ENCODE measurements at regions not wholly inside any gene's neighbourhood (a gene's known extent, or its start where the extent isn't known, plus 50 kb on each side); places are given as distances from the start of the nearest gene placed in this dataset.
"Not testable (repeated sequence)": the region's sequence is repeated elsewhere in the genome, so short reads cannot be mapped to it uniquely, and the experiment has no call there.

DNA sequence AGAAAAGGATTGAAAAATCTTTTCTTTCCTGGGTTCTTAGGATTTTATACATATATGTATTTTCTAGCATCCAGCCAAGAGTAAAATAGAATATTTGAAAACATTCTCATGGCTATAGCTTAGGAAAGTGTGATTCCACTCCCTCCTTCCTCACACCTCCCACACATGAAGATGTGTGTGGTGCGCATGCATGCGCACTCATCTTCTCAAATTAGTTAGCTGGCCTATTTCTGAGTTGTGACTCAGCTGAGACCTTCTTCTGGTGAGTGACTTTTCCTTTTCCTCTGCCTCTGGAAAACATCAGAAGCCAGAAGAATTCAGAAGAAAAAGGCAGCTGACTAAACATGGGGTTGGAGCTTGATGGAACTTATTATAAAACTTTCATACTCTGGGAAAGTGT, 149.8 kb downstream of the OR4C45 start:
- H3K4me3 ChIP-seq (ENCODE audit: low read length), result no peak overlapping the region
- H3K27ac ChIP-seq (ENCODE audit: low read length), result no peak overlapping the region
- H3K79me2 ChIP-seq (ENCODE audit: low read length), result no peaks in the 10 kb centered on the region
- no peak overlapping the region for H3K9ac ChIP-seq (ENCODE audit: low read length)
- H3K27me3 ChIP-seq (ENCODE audit: low read depth, low read length), result no peaks in the 10 kb centered on the region
- H2AFZ ChIP-seq (ENCODE audit: low read depth, low read length), result no peak overlapping the region
- no peaks in the 10 kb centered on the region for H4K20me1 ChIP-seq (ENCODE audit: insufficient read depth, low read length)
- H3K4me1 ChIP-seq (ENCODE audit: low read length), result no peaks in the 10 kb centered on the region
- H3K9me3 ChIP-seq (ENCODE audit: insufficient read depth, low read length), result no peaks in the 10 kb centered on the region
- H3K4me2 ChIP-seq (ENCODE audit: low read length), result no peak overlapping the region
- no peaks in the 10 kb centered on the region for H3K36me3 ChIP-seq (replicated peaks; ENCODE audit: low read depth, low read length)
- TF ChIP-seq EZH2phosphoT487 (IDR thresholded peaks at IDR 0.05; ENCODE audit: low read depth), result no peak
- TF ChIP-seq, protein P1, sequence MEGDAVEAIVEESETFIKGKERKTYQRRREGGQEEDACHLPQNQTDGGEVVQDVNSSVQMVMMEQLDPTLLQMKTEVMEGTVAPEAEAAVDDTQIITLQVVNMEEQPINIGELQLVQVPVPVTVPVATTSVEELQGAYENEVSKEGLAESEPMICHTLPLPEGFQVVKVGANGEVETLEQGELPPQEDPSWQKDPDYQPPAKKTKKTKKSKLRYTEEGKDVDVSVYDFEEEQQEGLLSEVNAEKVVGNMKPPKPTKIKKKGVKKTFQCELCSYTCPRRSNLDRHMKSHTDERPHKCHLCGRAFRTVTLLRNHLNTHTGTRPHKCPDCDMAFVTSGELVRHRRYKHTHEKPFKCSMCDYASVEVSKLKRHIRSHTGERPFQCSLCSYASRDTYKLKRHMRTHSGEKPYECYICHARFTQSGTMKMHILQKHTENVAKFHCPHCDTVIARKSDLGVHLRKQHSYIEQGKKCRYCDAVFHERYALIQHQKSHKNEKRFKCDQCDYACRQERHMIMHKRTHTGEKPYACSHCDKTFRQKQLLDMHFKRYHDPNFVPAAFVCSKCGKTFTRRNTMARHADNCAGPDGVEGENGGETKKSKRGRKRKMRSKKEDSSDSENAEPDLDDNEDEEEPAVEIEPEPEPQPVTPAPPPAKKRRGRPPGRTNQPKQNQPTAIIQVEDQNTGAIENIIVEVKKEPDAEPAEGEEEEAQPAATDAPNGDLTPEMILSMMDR (IDR thresholded peaks at IDR 0.05; ENCODE audit: low read depth, low read length), result no peak

DNA sequence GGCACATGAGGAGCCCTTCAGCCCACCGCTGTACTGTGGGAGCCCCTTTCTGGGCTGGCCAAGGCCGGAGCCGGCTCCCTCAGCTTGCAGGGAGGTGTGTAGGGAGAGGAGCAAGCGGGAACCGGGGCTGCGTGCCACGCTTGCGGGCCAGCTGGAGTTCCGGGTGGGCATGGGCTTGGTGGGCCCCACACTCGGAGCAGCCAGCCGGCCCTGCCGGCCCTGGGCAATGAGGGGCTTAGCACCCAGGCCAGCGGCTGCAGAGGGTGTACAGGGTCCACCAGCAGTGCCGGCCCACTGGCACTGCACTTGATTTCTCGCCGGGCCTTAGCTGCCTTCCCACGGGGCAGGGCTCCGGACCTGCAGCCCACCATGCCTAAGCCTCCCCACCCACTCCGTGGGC, 150.5 kb downstream of the OR4C45 start:
- not testable (repeated sequence) for H3K9me3 ChIP-seq (ENCODE audit: insufficient read depth, low read length)

DNA sequence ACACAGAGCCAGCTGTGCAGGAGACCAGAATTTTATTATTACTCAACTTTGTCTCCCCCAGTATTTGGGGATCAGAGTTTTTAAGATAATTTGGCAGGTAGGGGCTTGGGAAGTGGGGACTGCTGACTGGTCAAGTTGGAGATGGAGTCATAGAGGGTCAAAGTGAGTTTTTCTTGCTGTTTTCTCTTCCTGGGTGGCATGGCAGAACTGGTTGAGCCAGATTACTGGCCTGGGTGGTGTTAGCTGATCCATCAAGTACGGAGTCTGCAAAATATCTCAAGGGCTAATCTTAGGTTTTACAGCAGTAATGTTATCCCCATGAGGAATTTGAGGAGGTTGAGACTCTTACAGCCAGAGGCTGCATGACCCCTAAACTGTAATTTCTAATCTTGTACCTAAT, 153.5 kb downstream of the OR4C45 start:
- H3K4me2 ChIP-seq (ENCODE audit: low read length), result no peak overlapping the region
- no peak overlapping the region for H3K4me3 ChIP-seq (ENCODE audit: low read length)
- H3K36me3 ChIP-seq (replicated peaks; ENCODE audit: low read depth, low read length), result no peaks in the 10 kb centered on the region
- H2AFZ ChIP-seq (ENCODE audit: low read depth, low read length), result no peak overlapping the region
- no peak overlapping the region for H3K9ac ChIP-seq (ENCODE audit: low read length)
- H3K79me2 ChIP-seq (ENCODE audit: low read length), result no peaks in the 10 kb centered on the region
- no peaks in the 10 kb centered on the region for H3K9me3 ChIP-seq (ENCODE audit: insufficient read depth, low read length)
- no peaks in the 10 kb centered on the region for H3K27me3 ChIP-seq (ENCODE audit: low read depth, low read length)
- H4K20me1 ChIP-seq (ENCODE audit: insufficient read depth, low read length), result no peaks in the 10 kb centered on the region
- TF ChIP-seq, protein P1 (IDR thresholded peaks at IDR 0.05; ENCODE audit: low read depth, low read length), result no peak
- TF ChIP-seq EZH2phosphoT487 (IDR thresholded peaks at IDR 0.05; ENCODE audit: low read depth), result no peak
- no peak overlapping the region for H3K27ac ChIP-seq (ENCODE audit: low read length)
- H3K4me1 ChIP-seq (ENCODE audit: low read length), result no peaks in the 10 kb centered on the region

More for the DNA sequence above, 150.5 kb downstream of the OR4C45 start:
- not testable (repeated sequence) for H3K27me3 ChIP-seq (ENCODE audit: low read depth, low read length); H3K4me1 ChIP-seq (ENCODE audit: low read length); H3K9ac ChIP-seq (ENCODE audit: low read length); H2AFZ ChIP-seq (ENCODE audit: low read depth, low read length); H3K4me3 ChIP-seq (ENCODE audit: low read length); H3K79me2 ChIP-seq (ENCODE audit: low read length); H3K36me3 ChIP-seq (replicated peaks; ENCODE audit: low read depth, low read length); H3K4me2 ChIP-seq (ENCODE audit: low read length); H4K20me1 ChIP-seq (ENCODE audit: insufficient read depth, low read length); H3K27ac ChIP-seq (ENCODE audit: low read length)

DNA sequence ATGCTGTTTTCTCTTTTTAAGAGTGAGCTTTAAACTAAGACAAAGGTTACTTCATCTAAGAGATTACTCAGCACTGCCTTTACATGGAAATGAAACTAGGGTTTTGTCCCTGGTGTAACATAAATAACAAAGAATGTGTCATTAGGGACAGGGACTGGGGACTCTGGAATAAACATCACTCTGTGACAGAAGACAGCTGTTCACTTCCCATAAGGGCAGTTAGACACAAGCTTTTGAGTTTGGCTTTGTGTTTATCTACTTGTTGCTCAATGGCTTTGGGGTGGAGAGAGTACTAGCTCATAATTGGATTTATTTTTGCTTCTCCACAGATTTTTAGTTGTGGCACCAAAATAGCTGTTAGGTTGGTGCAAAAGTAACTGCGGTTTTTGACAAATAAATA, 154.5 kb downstream of the OR4C45 start:
- Histone ChIP-seq H3K4me1 (ENCODE audit: low read length) (no peaks in the 10 kb centered on the region), H3K27me3 (ENCODE audit: low read depth, low read length) (no peaks in the 10 kb centered on the region), H2AFZ (ENCODE audit: low read depth, low read length) (no peak overlapping the region), H4K20me1 (ENCODE audit: insufficient read depth, low read length) (no peaks in the 10 kb centered on the region), H3K79me2 (ENCODE audit: low read length) (no peaks in the 10 kb centered on the region), H3K4me2 (ENCODE audit: low read length) (no peak overlapping the region), H3K9me3 (ENCODE audit: insufficient read depth, low read length) (no peaks in the 10 kb centered on the region), H3K9ac (ENCODE audit: low read length) (no peak overlapping the region), H3K36me3 (replicated peaks; ENCODE audit: low read depth, low read length) (no peaks in the 10 kb centered on the region), H3K27ac (ENCODE audit: low read length) (no peak overlapping the region), H3K4me3 (ENCODE audit: low read length) (no peak overlapping the region)
- TF ChIP-seq EZH2phosphoT487 (IDR thresholded peaks at IDR 0.05; ENCODE audit: low read depth), result no peak
- TF ChIP-seq, protein P1 (IDR thresholded peaks at IDR 0.05; ENCODE audit: low read depth, low read length), result no peak

DNA sequence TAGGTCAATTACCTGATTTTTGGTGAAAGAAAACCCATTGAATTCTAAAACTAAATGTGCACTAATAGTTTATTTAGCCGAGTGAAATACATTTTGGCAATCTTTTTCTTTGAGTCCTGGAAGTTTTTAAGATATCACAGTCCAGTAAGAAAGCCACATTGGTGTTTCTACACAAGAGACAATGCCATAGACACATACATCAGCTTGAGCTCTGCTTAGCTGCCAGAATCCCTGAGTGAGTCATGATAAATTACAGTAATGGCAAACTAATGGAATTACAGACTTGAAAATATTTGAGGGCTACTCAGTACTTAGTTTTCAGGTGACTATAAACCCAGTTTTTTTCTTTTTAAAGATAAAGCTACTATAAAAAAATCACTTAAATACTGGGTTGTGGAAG, 155.4 kb downstream of the OR4C45 start:
- Histone ChIP-seq H3K79me2 (ENCODE audit: low read length) (no peaks in the 10 kb centered on the region), H3K27ac (ENCODE audit: low read length) (no peak overlapping the region), H2AFZ (ENCODE audit: low read depth, low read length) (no peak overlapping the region), H3K27me3 (ENCODE audit: low read depth, low read length) (no peaks in the 10 kb centered on the region), H3K4me3 (ENCODE audit: low read length) (no peak overlapping the region), H3K36me3 (replicated peaks; ENCODE audit: low read depth, low read length) (no peaks in the 10 kb centered on the region), H3K4me1 (ENCODE audit: low read length) (no peaks in the 10 kb centered on the region), H3K4me2 (ENCODE audit: low read length) (no peak overlapping the region), H3K9ac (ENCODE audit: low read length) (no peak overlapping the region), H3K9me3 (ENCODE audit: insufficient read depth, low read length) (no peaks in the 10 kb centered on the region), H4K20me1 (ENCODE audit: insufficient read depth, low read length) (no peaks in the 10 kb centered on the region)
- no peak for TF ChIP-seq EZH2phosphoT487 (IDR thresholded peaks at IDR 0.05; ENCODE audit: low read depth)
- TF ChIP-seq, protein P1 (IDR thresholded peaks at IDR 0.05; ENCODE audit: low read depth, low read length), result no peak

Measured in OCI-LY3 (cell line).